Colonic mucosa (tissue), 4 donors: ENCODE measurements at regions not wholly inside any gene's neighbourhood (a gene's known extent, or its start where the extent isn't known, plus 50 kb on each side); places are given as distances from the start of the nearest gene placed in this dataset.

ENCODE experiments used
- DNase-seq: peaks from one replicate; pipeline ENCODE4 v3.0.0-alpha.2; 2020
- H3K27ac ChIP-seq: fragments of 200-600 bp; one replicate; pipeline ENCODE4 v1.8.0; 2021
- H3K27me3 ChIP-seq: fragments of 200-600 bp; one replicate; pipeline ENCODE4 v1.8.0; 2021
- H3K36me3 ChIP-seq: fragments of 200-600 bp; one replicate; pipeline ENCODE4 v1.8.0; 2021
- H3K4me1 ChIP-seq: fragments of 200-600 bp; one replicate; pipeline ENCODE4 v1.8.0; 2021; ENCODE audit warnings: mild to moderate bottlenecking
- H3K4me3 ChIP-seq: fragments of 200-600 bp; one replicate; pipeline ENCODE4 v1.8.0; 2021
- H3K9ac ChIP-seq, 2 donors: one replicate each; pipeline ENCODE4 v1.7.0; 2013; ENCODE audit warnings: control low read depth in 2 of 2, low read depth in 2 of 2, low read length in 2 of 2
- H3K9me3 ChIP-seq: fragments of 200-600 bp; one replicate; pipeline ENCODE4 v1.8.0; 2021
- intact Hi-C: fragments of 100-400 bp; cut with DNase I; formaldehyde crosslinking; loops from one replicate; pipeline ENCODE4 v1.14.1; 2022
- TF ChIP-seq, protein P1 (sequence below): fragments of 200-600 bp; IDR thresholded peaks from one replicate; pipeline ENCODE4 v1.8.0; 2022; ENCODE audit warnings: antibody characterized with exemption, mild to moderate bottlenecking
- donor health status: healthy.
- donor health status: DM: no; HTN: no; CAD: no.
- donor health status: DM: no; HTN: no; CAD: no.

DNA sequence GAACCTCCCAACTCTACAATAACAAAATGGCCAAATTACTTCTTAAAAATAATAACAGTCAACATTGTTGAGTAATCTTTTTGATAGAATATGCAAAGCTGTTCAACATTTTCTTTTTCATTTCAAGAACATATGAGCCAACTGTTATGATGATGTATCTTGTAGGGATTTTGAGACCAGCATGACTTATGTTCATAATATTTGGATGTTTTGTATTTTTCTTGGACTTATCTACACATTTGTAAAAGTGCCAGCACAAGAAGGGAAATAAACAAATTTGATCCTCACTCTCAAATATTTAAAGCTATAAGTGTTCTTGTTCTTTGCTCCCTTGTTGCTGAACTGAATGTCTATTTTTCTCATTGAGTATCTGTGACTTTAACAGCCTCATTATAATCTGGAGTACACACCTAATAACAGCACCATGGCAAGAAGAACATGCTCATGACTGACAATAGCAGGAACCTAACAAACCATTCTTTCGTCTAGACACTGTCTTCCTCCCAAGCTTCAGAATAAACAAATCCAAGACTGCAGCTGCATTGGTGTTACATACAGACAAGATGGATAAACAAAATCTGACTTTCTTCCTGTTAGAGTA is 1049.7 kb downstream of the FAT4 start:
- no peaks in the 10 kb centered on the region for H3K9me3 ChIP-seq
- no peak overlapping the region for H3K9ac ChIP-seq
- no peaks in the 10 kb centered on the region for H3K4me1 ChIP-seq
- intact Hi-C loops, result no loop called here
- H3K36me3 ChIP-seq, result no peaks in the 10 kb centered on the region
- no peaks in the 10 kb centered on the region for H3K27me3 ChIP-seq
- no peak overlapping the region for H3K4me3 ChIP-seq
- DNase-seq, result no peak
- H3K27ac ChIP-seq, result no peak overlapping the region
- TF ChIP-seq, protein P1, sequence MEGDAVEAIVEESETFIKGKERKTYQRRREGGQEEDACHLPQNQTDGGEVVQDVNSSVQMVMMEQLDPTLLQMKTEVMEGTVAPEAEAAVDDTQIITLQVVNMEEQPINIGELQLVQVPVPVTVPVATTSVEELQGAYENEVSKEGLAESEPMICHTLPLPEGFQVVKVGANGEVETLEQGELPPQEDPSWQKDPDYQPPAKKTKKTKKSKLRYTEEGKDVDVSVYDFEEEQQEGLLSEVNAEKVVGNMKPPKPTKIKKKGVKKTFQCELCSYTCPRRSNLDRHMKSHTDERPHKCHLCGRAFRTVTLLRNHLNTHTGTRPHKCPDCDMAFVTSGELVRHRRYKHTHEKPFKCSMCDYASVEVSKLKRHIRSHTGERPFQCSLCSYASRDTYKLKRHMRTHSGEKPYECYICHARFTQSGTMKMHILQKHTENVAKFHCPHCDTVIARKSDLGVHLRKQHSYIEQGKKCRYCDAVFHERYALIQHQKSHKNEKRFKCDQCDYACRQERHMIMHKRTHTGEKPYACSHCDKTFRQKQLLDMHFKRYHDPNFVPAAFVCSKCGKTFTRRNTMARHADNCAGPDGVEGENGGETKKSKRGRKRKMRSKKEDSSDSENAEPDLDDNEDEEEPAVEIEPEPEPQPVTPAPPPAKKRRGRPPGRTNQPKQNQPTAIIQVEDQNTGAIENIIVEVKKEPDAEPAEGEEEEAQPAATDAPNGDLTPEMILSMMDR, result no peak

DNA sequence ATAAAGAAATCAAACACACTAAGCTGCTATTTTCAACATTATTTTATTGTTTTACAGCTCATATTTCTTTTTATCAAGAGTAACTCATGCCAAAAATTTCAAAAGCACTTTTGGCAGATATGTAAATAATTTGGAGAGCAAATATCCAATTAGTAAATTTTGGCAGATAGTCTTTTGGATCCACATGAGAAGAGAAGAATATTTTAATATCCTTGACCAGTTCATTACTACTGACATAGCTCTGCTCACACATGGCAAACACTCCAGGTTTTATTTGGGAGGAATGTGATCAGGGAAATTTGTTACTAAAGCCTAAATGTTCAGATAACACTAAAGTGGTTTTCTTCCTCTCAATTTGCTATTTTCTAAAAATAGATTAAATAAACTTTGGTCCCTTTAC is 1054.3 kb downstream of the FAT4 start:
- TF ChIP-seq, protein P1, result no peak
- H3K27ac ChIP-seq, result no peak overlapping the region
- H3K4me3 ChIP-seq, result no peak overlapping the region
- H3K36me3 ChIP-seq, result no peaks in the 10 kb centered on the region
- H3K9me3 ChIP-seq, result no peaks in the 10 kb centered on the region
- no peaks in the 10 kb centered on the region for H3K27me3 ChIP-seq
- H3K9ac ChIP-seq, result no peak overlapping the region
- no peak for DNase-seq
- intact Hi-C loops, result no loop called here
- no peaks in the 10 kb centered on the region for H3K4me1 ChIP-seq

DNA sequence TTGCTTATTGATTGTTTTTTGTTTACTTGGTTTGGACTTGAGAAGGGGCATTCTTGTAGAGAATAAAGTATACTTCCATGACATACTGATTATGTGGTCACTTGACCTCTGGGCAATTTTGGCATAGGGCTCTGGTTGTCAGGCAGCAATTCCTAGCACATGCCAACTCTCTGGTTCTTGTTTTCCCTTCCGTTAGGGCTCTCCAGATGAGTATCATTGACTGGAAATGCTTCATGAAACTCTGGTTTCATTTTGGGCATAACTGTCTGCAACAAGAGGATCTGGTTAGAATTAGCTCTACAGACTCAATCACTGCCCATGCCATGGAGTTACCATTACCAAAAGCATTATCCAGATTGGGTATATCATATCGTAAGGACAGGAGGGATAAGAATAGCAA is 1057.9 kb downstream of the FAT4 start:
- intact Hi-C loops, result no loop called here
- TF ChIP-seq, protein P1, result no peak
- H3K36me3 ChIP-seq, result no peaks in the 10 kb centered on the region
- H3K9ac ChIP-seq, result no peak overlapping the region
- H3K4me1 ChIP-seq, result no peaks in the 10 kb centered on the region
- no peaks in the 10 kb centered on the region for H3K27me3 ChIP-seq
- H3K27ac ChIP-seq, result no peak overlapping the region
- H3K4me3 ChIP-seq, result no peak overlapping the region
- no peaks in the 10 kb centered on the region for H3K9me3 ChIP-seq
- DNase-seq, result no peak

- Histone ChIP-seq H3K27ac (no peak overlapping the region), H3K4me3 (no peak overlapping the region), H3K9ac (no peak overlapping the region), H3K36me3 (no peaks in the 10 kb centered on the region), H3K9me3 (no peaks in the 10 kb centered on the region), H3K27me3 (no peaks in the 10 kb centered on the region), H3K4me1 (no peaks in the 10 kb centered on the region)
- DNase-seq, result no peak
- TF ChIP-seq, protein P1, result no peak
- intact Hi-C loops, result no loop called here
These were observed 1060.8 kb downstream of the FAT4 start for GRCh38 chr4:126375462-126376054.

- H3K9me3 ChIP-seq, result no peaks in the 10 kb centered on the region
- H3K27me3 ChIP-seq, result no peaks in the 10 kb centered on the region
- no peak overlapping the region for H3K27ac ChIP-seq
- intact Hi-C loops, result no loop called here
- DNase-seq, result no peak
- H3K9ac ChIP-seq, result no peak overlapping the region
- H3K4me1 ChIP-seq, result no peaks in the 10 kb centered on the region
- no peak overlapping the region for H3K4me3 ChIP-seq
- TF ChIP-seq, protein P1, result no peak
- H3K36me3 ChIP-seq, result no peaks in the 10 kb centered on the region
These were observed 1071.2 kb downstream of the FAT4 start for GRCh38 chr4:126385954-126386353.
